GM19395 (cell line): ENCODE measurements at regions not wholly inside any gene's neighbourhood (a gene's known extent, or its start where the extent isn't known, plus 50 kb on each side); places are given as distances from the start of the nearest gene placed in this dataset.

Experiments used
- ATAC-seq: cut with Tn5 transposase; IDR thresholded peaks from one replicate; pipeline ENCODE4 v1.9.1; 2021; ENCODE audit warnings: mild to moderate bottlenecking, moderate library complexity; ENCODE audit not compliant: unreplicated experiment

DNA sequence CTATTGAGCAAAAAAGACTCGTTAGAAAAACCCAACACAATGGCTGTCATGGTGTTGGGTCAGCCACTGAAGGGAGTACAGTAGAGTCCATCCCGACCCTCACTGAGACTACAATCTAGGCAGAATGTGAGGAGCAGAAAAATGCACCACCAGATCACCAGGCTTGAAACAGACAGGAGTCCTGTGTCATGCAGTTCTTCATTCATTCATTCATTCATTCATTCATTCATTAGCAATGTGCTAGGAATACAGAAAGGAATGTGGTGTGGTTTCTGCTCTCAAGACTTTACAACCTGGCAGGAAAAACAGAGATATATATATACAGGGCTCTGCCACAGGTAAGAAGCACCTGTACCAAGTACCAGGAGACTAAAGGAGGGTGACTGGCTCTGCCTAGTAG, 392.3 kb downstream of the OMA1 start:
- no peak for ATAC-seq

DNA sequence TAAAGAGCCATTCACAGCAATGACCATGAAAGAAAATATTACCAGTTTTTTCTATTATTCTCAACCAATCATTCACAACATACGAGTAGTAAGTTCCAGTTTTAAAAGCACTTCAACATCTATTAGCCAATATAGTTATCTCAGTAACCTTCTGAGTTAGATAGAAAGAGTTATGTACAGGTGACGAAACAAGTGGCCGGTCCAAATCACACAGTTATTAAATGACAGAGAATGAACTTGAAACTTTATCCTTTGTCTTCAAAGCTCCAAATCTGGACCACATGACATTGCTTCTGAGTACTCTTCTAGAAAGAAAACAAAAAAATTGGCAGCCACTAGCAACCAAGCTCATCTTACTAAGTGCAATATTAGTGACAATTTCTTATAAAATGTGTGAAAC, 393.8 kb downstream of the OMA1 start:
- no peak for ATAC-seq

DNA sequence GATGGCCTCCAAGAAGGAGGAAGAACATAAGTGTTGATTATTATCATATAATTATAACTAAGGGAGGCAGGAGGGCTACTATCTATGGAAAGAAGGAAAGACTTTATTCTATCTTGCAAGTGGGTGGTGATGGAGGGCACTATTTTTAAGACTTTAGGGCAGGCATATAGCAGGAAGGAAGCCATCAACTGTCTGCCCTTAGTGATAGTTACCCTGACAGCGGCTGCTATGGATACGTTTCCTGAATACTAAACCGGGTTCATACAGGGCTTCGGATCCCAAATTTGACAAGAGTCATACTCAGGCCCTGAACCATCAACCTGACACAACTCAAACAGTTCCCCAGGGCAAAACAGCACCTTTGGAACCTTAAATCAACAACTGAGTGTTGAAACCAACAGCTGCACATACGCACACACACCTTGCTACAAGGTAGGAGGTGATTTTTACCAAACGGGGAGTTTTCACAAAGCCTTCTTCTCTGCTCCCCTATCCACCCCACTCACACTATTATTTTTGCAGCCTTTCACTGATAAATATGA, 397.2 kb downstream of the OMA1 start:
- ATAC-seq, result no peak

DNA sequence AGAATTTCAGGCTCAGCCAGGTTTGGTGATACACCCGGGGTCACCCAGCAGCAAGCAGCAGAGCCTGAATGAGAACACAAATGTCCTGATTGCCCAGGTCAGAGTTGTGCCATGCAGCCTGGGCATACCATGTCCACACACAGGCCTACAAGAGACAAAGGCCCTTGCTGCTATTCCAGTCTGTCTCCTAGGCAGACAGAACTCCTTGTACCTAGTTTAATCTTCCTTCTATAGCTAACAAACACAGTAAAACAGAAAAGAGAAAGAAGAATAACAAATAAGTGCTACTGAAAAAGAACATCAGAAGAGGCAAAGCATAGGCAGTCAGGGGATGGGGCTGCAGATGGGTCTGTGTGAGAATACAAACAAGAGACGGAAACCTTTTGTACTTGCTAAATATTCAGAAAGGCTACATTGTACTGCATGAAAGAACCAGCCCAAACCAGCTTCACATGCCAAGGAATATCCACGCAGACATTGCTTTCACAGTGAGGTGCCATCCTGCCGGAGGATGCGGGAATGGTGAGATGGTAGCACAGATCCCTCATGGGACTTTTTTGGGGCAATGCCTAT, 401.7 kb downstream of the OMA1 start:
- no peak for ATAC-seq

DNA sequence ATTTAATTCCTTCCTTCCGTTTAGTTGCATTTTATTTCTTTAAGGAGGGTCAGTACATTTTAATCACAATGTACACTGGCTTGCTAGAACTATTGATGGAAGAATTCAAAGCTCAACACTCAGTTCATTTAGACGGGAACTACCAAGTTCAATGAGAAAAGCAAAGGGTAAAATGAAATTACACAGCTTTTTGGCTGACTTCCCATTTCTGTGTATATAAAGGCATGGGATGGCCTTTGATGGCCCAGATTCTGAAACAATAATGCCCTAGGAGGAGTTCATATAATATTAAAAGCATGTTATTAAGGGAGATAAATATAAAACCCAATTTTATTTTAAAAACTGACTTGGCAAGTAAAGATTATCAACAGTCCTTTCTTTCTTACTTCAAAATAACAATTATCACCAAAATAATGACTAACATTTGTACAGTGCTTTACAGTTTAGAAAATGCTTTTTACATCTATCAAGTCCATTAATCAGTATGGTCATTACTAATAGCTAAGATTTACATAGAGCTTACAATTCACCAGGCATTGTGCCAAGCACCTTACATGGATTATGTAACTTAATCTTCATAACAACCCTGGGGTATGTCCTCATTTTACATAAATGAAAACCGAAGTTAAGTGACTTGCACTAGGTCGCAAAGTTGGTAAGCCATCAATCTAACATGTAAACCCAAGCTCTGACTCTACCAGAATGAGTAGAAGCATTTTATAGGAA, 402.4 kb downstream of the OMA1 start:
- no peak for ATAC-seq

DNA sequence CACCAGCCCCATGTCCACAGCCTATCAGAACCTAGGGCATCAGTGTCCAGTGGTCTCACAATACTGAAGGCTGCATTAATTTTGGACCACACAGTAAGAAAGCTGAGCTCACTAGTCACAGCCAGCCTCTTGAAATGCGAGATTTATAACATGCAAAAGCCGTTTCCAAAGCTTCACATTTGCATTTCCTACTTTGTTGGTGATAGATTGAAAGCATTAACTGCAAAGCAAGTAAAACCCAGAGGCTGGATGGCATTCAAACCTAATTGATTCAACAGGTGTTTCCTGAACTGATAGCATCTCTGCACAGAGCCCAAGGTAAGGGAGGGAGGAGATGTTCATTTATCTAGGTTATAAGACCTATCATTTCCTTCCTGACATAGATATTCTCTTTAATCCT, 410.1 kb downstream of the OMA1 start:
- no peak for ATAC-seq

DNA sequence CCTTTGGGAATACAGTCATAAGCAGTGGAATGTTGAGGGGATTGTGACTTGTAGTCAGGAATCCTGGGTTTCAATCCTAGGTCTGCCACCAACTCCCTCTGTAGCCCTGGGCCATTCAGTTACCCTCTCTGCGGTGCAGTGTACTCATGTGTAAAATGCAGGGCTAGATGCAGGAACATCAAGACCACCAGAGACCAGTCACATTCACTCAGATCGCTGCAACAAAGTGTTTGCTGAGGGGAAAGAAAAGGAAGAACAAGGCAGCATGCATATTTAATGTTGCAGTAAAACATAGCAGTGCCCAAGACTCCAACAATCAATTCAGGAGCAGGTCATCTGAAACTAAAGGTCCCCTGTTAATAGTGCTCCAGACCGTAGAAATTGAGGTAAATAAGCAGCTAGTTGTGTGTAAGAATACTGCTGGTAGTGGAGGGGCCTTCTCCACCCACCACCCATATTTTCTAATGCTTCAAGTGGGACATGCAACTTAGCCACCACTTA, 410.7 kb downstream of the OMA1 start:
- no peak for ATAC-seq

DNA sequence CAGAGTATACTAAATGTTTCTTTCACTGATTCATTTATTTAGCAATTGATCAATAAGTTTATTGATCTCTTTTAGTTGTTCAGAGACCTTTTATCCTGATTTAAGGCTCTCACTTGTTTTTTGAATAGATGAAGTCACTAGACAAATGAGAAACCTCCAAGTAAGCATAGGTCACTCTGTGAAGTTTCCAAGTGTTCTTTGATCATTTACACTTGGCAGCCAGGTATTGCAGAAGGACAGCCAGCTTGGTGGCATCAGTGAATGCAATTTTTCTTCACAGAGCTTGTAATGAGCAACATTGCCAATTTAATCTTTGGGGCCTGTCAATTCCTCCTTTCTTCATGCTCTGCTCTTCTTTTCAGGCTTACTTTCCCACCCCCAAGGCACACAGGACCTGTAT, 413.0 kb downstream of the OMA1 start:
- no peak for ATAC-seq

DNA sequence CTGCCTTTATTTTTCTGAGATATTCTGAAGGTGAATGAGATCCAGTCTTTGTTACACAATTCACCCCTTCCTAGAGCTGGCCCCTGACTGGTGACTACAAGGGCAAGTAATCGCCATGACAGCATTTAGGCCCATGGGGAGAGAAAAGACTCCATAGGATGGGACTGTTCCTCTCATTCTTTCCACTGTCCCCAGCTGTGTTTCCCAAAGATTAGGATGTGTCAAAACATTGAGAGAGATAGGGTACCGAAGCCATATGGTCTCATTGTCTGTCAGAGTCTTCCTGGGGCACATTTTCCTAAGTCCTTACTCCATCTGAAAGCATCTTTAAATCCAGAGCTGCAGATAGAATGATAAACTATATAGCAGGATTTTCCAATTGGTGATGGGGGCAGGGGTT, 423.5 kb downstream of the OMA1 start:
- ATAC-seq, result no peak

DNA sequence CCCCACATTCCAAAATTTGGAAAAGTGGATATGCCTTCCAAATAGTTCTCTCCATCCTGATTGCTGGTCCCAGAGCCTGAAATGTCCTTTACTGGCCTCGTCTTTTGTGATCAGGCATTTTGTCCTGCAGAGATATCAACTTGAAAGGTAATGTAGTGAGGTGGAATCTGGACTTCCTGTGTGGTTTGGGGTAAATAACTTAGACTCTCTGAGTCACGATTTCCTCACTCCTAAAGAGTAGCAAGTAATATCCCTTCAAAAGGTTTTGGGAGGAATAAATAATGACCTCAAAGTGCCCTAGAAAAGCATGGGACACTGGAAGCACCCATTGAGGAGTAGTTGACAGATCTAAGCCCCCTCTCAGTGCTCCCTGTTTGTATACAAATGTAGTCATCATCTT, 426.6 kb downstream of the OMA1 start:
- no peak for ATAC-seq

DNA sequence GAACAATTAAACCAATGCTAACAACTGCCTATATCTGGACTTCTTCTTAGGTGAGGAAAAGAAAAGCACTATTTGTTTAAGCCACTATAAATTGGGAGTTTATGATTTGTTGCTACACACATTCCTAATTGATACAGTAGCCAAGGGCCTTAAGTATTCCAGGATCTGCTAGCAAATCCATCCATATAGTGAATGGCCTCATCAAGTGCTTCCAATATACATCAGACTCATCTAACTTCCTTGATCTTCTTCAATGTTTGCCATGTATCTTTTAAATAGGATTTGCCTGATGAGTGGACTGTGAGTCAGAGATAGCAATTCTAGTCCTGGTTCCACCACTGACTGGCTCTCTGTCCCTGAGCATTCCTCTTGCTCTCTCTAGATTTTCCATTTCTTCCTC, 430.2 kb downstream of the OMA1 start:
- no peak for ATAC-seq

DNA sequence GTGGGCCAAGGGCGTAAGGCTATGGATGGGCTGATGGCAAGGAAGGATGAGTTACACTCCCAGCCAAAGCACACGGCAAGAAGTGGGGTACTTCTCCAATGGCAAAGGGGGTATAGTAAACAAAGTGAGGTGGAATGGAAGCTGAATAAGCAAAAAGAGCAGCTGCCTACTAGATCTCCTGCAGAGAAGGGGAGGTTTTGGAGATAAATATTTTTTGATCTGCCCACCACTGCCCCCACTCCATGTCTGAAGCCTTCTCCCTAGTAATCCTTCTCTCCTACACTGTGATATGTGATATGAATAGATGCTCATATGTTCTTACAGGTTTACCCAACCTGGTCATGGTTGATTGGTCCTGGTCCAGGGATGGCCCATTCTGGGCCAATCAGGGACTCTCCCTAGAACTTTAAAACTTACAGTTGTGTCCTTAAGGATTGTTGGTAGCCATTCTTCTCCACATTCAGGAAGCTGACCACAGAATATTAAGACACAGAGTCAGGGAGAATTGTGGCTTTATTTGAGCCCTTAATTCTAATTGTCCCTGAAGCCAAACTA, 436.8 kb downstream of the OMA1 start:
- ATAC-seq, result no peak

DNA sequence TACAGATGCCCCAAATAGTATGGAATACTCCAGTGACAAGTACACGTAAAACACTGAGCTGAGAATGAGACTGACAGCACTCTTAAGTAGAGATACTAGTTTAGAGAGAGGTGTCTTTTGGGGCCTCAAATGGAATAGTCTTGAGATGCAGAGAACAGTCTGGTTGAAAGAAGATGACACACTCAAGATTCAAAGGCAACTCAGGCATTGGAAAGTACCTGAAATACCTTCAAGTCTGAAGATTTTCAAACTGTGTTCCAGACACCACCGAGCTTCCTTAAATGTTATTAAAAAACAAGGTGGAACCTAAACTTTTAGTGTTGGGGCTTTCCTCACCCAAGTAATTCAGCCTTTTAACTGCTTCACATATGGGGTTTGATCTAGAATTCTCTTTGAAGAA, 437.7 kb downstream of the OMA1 start:
- ATAC-seq, result no peak

DNA sequence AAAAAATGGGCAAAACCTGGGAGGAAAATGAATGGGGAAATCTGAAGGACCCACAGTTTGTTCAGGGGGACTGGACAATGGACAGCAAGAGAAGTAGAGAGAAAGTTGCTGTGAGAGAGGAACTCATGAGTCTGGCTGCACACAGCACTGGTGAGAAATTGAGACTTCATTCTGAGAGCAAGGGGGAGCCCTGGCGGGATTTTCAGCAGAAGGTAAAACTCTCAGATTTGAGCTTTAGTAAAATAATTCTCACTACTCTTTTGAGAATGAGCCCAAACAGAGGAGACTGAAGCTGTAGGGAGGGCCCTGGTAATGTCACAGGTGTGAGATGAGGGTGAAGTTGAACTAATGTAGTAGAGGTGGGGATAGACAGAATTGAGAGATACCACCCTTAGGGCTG, 438.6 kb downstream of the OMA1 start:
- no peak for ATAC-seq

DNA sequence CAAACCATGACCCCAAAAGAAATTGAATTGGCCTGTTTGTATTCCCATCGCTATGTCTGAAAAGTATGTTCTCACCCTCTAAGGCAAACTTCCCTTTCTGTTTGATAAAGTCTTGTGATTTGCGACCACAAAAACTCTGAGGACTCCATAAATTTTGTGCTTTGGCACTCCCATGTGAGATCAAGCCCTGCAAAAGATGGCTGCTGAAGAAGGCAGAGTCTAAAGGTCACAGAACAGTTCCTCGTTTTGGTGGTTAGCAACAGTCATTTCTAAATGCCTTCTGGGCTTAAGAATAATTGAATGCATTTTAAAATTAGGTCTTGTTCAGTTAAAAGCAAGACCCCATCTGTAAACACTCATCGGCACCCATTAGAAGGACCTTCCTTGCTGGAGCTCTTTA, 441.6 kb downstream of the OMA1 start:
- peak; percentile 78 for ATAC-seq

DNA sequence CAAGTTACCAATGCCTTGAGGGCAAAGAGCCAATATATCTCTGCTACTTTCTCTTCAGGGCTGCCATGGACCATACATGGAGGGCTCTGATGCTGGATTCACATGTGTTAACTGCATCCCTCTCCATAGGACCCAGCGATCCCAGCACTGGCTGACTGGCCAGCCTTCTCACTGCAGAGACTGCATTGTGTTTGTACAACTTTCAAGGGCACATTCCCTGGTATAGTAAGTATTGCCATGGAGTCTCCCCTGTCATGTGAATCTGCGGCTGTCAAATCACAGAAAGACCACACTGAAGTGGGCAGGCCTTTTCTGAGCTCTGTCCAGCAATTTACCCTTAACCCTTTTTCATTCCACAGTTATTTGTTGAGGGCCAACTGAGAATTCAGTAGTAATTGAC, 449.8 kb downstream of the OMA1 start:
- ATAC-seq, result no peak

DNA sequence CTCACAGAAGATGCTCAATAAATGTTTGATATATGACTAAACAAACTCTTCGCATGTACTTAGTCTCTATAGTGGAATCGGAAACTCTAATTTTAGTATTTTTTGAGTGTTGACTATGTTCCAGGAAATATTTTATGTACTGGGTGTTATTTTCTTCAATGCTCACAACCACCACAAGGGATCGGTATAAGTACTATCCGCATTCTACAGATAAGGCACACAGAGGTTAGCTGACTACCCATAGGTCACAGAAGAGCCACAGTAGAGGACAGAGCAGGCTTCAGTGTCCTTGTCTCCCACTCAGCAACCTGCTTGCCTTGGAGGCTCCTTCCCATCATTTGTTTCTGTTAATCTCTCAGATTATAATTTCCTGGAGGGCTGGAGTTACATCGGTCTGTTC, 451.3 kb downstream of the OMA1 start:
- ATAC-seq, result no peak

DNA sequence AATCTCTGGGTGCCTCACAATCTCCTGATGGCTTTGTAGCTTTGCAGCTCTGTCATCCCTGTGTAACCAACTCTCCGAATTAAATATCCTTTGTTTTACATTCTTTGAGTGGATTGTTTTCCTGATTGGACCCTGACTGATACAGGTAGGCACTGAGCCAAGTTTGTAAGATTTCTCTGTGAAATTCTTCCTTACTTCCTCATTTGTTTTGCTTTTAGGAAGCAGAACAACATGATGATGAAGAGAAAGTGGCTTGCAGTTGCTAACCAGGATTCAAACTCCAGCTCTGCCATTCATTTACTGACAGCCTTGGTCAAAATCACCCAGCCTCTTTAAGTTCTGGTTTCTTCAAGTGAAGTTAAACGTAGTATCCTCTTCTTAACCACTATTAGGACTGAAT, 452.3 kb downstream of the OMA1 start:
- ATAC-seq, result no peak

DNA sequence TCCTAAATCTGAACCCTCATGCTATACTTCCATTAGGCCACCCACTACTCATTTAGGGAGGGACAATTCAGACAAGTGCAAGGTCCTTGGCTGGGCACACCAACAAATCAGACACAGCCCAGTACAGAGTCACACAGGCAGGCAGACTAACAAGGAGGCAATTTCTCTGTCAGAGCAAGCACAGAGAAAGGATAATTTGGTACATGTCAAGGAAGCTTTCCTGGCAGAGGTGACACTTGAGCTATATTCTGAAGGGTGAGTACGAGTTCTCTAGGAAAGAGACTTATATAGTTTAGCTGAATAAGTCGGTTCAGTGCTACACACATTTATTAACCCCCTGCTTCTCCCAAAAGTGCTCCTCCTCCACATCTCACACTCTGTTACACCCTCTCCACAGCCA, 455.9 kb downstream of the OMA1 start:
- no peak for ATAC-seq

DNA sequence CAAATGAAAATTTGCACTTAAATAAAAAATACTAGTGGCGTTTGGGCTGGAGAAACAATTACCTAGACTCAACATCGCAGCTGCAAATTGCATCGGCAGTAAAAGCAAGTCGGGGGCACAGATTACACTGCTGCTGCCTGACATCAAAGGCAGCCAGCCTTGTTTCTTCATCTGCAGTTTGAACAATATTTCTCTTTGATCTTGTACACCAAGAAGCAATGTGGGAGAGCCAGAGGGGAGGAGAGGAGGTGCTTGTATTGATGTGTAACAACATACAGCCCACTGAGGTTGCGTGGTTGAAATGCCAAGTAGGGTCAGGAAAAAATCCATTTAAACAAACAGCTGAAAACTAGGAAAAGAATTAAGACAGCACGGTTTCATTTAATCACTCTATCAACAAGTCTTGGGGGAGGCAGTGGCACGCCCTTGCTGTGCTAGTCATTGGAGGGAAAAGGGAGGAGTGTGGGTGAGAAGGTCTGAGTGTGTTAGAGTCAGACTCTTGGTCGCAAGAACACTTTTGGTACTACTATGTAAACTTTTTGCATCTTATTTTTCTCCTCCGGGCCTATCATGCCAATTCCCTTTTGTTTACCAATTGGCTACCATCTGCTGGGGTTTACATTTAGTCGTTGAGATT, 456.5 kb downstream of the OMA1 start:
- no peak for ATAC-seq

DNA sequence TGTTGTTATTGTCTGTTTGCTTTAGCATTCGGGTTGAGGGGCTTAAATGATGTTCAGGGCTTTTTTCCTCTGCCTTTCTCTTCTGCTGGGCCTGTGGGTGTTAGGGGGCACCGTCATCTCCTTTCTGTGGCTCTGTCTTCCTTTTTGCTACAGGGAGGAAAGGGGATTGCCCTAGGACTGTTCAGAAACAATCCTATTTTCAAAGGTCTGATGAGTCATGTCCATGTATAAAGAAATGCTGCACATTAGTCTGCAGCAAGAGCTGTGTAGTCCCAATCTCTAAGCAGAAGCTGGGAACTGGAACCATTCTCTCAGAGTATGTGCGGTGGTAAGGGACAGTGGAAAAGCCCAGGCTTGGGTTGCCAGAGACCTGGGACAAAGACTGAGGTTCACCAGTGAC, 462.3 kb downstream of the OMA1 start:
- no peak for ATAC-seq

DNA sequence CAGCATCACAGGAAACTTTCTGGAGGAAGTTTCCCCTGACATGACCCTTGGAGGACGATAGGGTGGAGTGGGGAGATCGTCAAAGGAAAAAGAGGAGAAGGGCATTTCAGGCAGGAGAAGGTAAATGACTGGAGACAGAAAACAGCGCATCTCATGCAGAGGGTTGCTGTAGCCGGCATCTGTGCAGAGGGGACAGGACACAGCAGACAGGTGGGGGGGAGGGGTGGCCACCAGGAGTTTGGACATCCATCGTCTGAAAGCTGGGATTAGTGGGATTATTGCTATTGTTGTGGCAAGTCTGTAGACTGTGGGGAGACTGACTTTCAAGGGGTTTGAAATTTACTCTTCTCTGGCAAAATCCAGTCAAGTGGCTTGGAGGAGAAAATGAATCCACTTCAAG, 463.9 kb downstream of the OMA1 start:
- ATAC-seq, result no peak
